ENCODE measurements at regions not wholly inside any gene's neighbourhood (a gene's known extent, or its start where the extent isn't known, plus 50 kb on each side); places are given as distances from the start of the nearest gene placed in this dataset.

DNA sequence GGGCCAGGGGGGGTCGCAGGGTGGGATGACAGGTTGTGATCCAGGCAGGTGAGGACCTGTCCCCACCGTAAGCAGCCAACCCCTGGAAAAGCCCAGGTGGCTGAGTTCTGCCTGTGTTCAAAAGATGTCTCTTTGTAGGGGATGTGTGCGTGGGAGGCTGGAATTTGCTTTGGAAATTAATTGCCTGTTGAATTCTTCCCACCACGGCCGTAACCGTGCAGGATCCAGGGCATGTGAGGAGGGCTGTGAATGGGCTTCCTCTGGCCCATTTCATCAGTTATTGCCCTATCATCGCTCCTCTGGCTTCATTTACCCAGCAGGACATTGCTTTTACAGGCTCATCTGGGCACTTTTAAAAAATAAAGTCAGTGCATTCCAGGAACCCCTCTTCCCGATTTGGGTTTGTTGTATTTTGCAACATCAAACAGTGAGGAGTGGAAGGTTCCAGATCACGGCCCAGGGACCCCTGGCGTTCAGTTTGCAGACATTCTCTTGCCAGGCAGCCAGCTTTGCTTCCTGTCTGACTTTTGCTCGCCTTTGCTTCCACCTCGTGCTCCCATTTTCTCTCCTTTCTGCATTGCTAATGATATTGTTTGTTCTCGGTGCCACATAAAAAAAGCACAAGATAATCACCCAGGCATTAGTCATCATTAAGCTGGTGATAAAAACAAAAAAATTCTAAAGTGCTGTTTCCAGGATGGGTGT is 1306.6 kb downstream of the BRD1 start:
- TF ChIP-seq PPARA (CRISPR knock-in tag; IDR thresholded peaks at IDR 0.05; ENCODE audit: borderline replicate concordance) (no peak), ESRRG (CRISPR knock-in tag; IDR thresholded peaks at IDR 0.05) (no peak), SNAI2 (CRISPR knock-in tag; IDR thresholded peaks at IDR 0.05) (no peak), ISL1 (CRISPR knock-in tag; IDR thresholded peaks at IDR 0.05) (no peak), ZNF70 (CRISPR knock-in tag; IDR thresholded peaks at IDR 0.05) (no peak), ZNF565 (CRISPR knock-in tag; conservative IDR thresholded peaks at IDR 0.05; ENCODE audit: low read depth) (no peak), TCF4 (CRISPR knock-in tag; IDR thresholded peaks at IDR 0.05; ENCODE audit: borderline replicate concordance) (no peak), CREB5 (CRISPR knock-in tag; IDR thresholded peaks at IDR 0.05; ENCODE audit: low read depth) (no peak), ZFP30 (CRISPR knock-in tag; IDR thresholded peaks at IDR 0.05) (no peak), OSR1 (CRISPR knock-in tag; IDR thresholded peaks at IDR 0.05) (no peak), ZNF8 (CRISPR knock-in tag; IDR thresholded peaks at IDR 0.05) (no peak), CSDC2 (CRISPR knock-in tag; IDR thresholded peaks at IDR 0.05) (no peak), GLIS3 (CRISPR knock-in tag; IDR thresholded peaks at IDR 0.05) (no peak), RARB (CRISPR knock-in tag; IDR thresholded peaks at IDR 0.05) (no peak), PATZ1 (CRISPR knock-in tag; IDR thresholded peaks at IDR 0.05; ENCODE audit: borderline replicate concordance) (no peak)
- TF ChIP-seq, protein P1, sequence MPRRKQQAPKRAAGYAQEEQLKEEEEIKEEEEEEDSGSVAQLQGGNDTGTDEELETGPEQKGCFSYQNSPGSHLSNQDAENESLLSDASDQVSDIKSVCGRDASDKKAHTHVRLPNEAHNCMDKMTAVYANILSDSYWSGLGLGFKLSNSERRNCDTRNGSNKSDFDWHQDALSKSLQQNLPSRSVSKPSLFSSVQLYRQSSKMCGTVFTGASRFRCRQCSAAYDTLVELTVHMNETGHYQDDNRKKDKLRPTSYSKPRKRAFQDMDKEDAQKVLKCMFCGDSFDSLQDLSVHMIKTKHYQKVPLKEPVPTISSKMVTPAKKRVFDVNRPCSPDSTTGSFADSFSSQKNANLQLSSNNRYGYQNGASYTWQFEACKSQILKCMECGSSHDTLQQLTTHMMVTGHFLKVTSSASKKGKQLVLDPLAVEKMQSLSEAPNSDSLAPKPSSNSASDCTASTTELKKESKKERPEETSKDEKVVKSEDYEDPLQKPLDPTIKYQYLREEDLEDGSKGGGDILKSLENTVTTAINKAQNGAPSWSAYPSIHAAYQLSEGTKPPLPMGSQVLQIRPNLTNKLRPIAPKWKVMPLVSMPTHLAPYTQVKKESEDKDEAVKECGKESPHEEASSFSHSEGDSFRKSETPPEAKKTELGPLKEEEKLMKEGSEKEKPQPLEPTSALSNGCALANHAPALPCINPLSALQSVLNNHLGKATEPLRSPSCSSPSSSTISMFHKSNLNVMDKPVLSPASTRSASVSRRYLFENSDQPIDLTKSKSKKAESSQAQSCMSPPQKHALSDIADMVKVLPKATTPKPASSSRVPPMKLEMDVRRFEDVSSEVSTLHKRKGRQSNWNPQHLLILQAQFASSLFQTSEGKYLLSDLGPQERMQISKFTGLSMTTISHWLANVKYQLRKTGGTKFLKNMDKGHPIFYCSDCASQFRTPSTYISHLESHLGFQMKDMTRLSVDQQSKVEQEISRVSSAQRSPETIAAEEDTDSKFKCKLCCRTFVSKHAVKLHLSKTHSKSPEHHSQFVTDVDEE (CRISPR knock-in tag; IDR thresholded peaks at IDR 0.05): no peak
- ATAC-seq: no peak

DNA sequence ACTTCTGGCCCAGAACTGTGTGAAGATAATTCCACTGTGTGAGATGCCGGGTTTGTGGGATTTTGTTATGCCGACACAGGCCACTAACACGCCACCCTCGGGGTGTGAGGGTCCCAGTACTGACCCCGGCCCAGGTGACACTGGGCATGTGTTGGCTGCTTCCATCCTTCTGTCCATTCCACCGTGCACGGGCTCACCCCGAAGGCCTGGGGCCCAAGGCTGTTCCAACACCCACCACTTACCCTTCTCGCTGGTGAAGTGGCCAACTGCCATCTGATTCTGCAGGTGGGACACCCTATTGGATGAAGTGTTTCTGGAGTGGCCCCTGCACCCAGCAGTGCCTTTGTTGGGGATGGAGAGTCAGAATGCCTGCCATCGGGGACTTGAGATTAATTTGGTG is 1307.5 kb downstream of the BRD1 start:
- ATAC-seq: no peak
- TF ChIP-seq, protein P2, sequence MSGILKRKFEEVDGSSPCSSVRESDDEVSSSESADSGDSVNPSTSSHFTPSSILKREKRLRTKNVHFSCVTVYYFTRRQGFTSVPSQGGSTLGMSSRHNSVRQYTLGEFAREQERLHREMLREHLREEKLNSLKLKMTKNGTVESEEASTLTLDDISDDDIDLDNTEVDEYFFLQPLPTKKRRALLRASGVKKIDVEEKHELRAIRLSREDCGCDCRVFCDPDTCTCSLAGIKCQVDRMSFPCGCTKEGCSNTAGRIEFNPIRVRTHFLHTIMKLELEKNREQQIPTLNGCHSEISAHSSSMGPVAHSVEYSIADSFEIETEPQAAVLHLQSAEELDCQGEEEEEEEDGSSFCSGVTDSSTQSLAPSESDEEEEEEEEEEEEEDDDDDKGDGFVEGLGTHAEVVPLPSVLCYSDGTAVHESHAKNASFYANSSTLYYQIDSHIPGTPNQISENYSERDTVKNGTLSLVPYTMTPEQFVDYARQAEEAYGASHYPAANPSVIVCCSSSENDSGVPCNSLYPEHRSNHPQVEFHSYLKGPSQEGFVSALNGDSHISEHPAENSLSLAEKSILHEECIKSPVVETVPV (CRISPR knock-in tag; IDR thresholded peaks at IDR 0.05): no peak
- TF ChIP-seq ISL1 (CRISPR knock-in tag; IDR thresholded peaks at IDR 0.05): no peak
- no peak for TF ChIP-seq ZFP3 (CRISPR knock-in tag; IDR thresholded peaks at IDR 0.05)
- no peak for TF ChIP-seq PATZ1 (CRISPR knock-in tag; IDR thresholded peaks at IDR 0.05; ENCODE audit: borderline replicate concordance)
- no peak for TF ChIP-seq ZC3H10 (CRISPR knock-in tag; IDR thresholded peaks at IDR 0.05)
- TF ChIP-seq ARNTL (CRISPR knock-in tag; IDR thresholded peaks at IDR 0.05; ENCODE audit: borderline replicate concordance, low read depth): no peak
- no peak for TF ChIP-seq ESRRG (CRISPR knock-in tag; IDR thresholded peaks at IDR 0.05)
- no peak for TF ChIP-seq SNAI2 (CRISPR knock-in tag; IDR thresholded peaks at IDR 0.05)
- TF ChIP-seq, protein P1 (CRISPR knock-in tag; IDR thresholded peaks at IDR 0.05): no peak

Data from SK-N-SH treated with all-trans-retinoic acid at 6 μM for 48 hours (cell line).